Osteocyte (in vitro differentiated cells): ENCODE measurements at regions not wholly inside any gene's neighbourhood (a gene's known extent, or its start where the extent isn't known, plus 50 kb on each side); places are given as distances from the start of the nearest gene placed in this dataset.

Experiments
- DNase-seq: peaks from one replicate; pipeline ENCODE4 v3.0.0; 2021; ENCODE audit warnings: mixed read lengths; ENCODE audit not compliant: unreplicated experiment; ENCODE audit errors: extremely low spot score
- H3K27ac Mint-ChIP-seq: one replicate; pipeline ENCODE4 v1.8.0; 2021; ENCODE audit warnings: mild to moderate bottlenecking, mixed read lengths; ENCODE audit not compliant: unreplicated experiment
- H3K27me3 Mint-ChIP-seq: one replicate; pipeline ENCODE4 v1.8.0; 2021; ENCODE audit warnings: mixed read lengths; ENCODE audit not compliant: unreplicated experiment
- H3K36me3 Mint-ChIP-seq: one replicate; pipeline ENCODE4 v1.8.0; 2021; ENCODE audit warnings: mixed read lengths; ENCODE audit not compliant: unreplicated experiment
- H3K4me1 Mint-ChIP-seq: one replicate; pipeline ENCODE4 v1.8.0; 2021; ENCODE audit warnings: mixed read lengths; ENCODE audit not compliant: unreplicated experiment
- H3K4me3 Mint-ChIP-seq: one replicate; pipeline ENCODE4 v1.8.0; 2021; ENCODE audit warnings: mild to moderate bottlenecking, moderate library complexity, mixed read lengths; ENCODE audit not compliant: unreplicated experiment
- H3K9me3 Mint-ChIP-seq: one replicate; pipeline ENCODE4 v1.8.0; 2021; ENCODE audit warnings: mixed read lengths; ENCODE audit not compliant: unreplicated experiment
- TF ChIP-seq, protein P1 (sequence below): fragments of 200-600 bp; sonication (generic); IDR thresholded peaks from 2 replicates; pipeline ENCODE4 v1.5.0; 2021; ENCODE audit warnings: antibody characterized with exemption, mild to moderate bottlenecking, moderate library complexity

DNA sequence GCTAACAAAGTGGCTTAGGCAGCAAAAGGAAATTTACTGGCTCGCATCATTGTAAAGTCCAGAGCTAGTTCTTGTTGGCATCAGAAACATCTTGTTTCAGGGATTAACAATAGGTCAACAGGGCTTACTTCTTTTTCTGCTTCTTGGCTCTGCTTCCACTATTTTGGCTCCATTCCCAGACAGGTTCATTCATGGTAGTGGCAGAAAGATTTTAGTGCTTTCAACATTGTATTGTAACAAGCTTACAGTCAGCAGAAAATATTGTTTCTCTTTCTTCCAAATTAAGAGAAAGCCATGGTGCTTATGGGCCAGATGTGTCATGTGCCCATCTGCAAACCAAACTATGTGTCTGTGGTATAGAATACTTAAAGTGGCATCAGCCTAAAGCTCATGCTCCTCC, 315.6 kb downstream of the RAB38 start:
- Mint-ChIP-seq H3K27me3 (no peaks in the 10 kb centered on the region), H3K4me3 (no peak overlapping the region), H3K36me3 (no peaks in the 10 kb centered on the region), H3K4me1 (no peaks in the 10 kb centered on the region), H3K27ac (no peak overlapping the region), H3K9me3 (no peaks in the 10 kb centered on the region)
- TF ChIP-seq, protein P1, sequence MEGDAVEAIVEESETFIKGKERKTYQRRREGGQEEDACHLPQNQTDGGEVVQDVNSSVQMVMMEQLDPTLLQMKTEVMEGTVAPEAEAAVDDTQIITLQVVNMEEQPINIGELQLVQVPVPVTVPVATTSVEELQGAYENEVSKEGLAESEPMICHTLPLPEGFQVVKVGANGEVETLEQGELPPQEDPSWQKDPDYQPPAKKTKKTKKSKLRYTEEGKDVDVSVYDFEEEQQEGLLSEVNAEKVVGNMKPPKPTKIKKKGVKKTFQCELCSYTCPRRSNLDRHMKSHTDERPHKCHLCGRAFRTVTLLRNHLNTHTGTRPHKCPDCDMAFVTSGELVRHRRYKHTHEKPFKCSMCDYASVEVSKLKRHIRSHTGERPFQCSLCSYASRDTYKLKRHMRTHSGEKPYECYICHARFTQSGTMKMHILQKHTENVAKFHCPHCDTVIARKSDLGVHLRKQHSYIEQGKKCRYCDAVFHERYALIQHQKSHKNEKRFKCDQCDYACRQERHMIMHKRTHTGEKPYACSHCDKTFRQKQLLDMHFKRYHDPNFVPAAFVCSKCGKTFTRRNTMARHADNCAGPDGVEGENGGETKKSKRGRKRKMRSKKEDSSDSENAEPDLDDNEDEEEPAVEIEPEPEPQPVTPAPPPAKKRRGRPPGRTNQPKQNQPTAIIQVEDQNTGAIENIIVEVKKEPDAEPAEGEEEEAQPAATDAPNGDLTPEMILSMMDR = no peak
- no peak for DNase-seq

DNA sequence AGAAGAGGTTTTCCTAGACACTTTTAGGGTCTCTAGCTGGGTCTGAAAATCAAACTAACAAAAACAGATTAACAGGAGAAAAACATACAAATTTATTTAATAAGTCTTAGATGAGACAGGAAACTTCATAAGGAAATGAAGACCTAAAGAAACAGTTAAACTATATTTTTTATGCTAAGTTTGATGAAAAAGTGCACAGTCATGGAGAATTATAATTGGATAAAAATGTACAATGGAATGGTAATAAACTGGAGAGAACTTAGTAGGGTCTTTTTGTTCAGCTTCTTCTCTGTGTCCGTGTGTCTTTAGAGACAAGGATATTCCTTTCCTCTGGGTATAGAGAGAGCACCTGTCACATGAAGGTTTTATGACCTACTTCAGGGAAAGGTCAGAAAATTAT, 323.4 kb downstream of the RAB38 start:
- H3K27ac Mint-ChIP-seq = no peak overlapping the region
- H3K36me3 Mint-ChIP-seq = no peaks in the 10 kb centered on the region
- TF ChIP-seq, protein P1 = no peak
- DNase-seq = no peak
- no peak overlapping the region for H3K4me3 Mint-ChIP-seq
- no peaks in the 10 kb centered on the region for H3K27me3 Mint-ChIP-seq
- no peaks in the 10 kb centered on the region for H3K9me3 Mint-ChIP-seq
- H3K4me1 Mint-ChIP-seq = no peaks in the 10 kb centered on the region

DNA sequence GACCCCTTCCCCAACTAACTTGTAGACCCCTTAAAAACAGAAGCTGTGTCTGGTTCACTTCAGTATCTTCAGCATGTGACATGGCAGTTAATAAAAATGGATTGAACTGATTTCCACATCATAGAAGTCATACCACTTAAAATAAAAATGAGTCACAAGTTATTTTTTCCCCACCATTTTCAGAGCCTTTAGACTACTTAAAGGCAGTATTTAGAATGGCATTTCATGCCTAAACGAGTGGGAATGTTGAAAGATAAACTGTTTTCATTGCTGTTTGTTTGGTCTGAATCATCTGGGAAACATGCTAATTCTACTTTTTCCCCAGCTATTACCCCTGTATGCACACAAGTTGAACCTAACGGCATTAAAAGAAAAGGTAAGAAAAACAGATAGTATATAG, 324.0 kb downstream of the RAB38 start:
- Mint-ChIP-seq H3K4me3 (no peak overlapping the region), H3K27ac (no peak overlapping the region), H3K27me3 (no peaks in the 10 kb centered on the region), H3K9me3 (no peaks in the 10 kb centered on the region), H3K36me3 (no peaks in the 10 kb centered on the region), H3K4me1 (no peaks in the 10 kb centered on the region)
- DNase-seq = no peak
- TF ChIP-seq, protein P1 = no peak

DNA sequence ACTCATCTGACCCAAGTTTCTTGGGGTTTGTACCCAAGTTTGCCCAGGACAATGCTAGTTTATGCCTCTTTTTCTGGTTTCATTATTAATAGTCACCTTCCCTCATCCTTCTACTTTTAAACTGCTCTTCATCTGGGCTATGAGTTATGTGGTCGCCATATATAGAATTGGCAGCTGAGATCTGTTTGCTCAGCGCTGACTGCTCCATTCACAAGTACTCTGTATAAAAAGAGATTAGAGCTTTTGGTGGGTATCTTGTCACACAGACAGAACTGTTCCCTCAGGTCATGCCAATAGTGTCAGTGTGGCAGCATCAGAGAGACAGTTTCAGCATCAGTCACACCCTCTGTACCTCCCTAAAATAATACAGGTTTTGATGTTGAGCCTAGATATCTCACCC, 326.0 kb downstream of the RAB38 start:
- H3K27ac Mint-ChIP-seq = no peak overlapping the region
- H3K27me3 Mint-ChIP-seq = no peaks in the 10 kb centered on the region
- no peaks in the 10 kb centered on the region for H3K4me1 Mint-ChIP-seq
- no peaks in the 10 kb centered on the region for H3K36me3 Mint-ChIP-seq
- H3K4me3 Mint-ChIP-seq = no peak overlapping the region
- TF ChIP-seq, protein P1 = no peak
- no peak for DNase-seq
- H3K9me3 Mint-ChIP-seq = no peaks in the 10 kb centered on the region

DNA sequence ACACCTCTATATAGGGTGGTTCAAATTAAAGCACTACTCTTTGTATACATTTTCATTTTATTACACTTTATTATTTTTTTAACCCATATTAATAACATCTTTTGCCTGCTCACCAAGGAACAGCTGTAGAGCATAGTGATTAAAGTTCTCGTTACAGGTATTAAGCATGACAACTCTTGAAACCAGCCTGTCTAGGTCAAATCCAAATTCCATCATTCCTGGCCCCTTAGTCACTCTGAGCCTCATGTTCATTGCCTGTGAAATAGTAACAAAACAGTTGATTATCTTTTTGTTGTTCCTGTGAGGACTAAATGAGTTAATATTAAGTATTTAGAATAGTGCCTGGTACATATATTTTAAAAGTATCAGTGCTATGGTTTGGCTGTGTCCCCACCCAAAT, 334.5 kb downstream of the RAB38 start:
- TF ChIP-seq, protein P1 = no peak
- DNase-seq = no peak
- H3K36me3 Mint-ChIP-seq = no peaks in the 10 kb centered on the region
- no peaks in the 10 kb centered on the region for H3K9me3 Mint-ChIP-seq
- no peak overlapping the region for H3K4me3 Mint-ChIP-seq
- H3K27me3 Mint-ChIP-seq = no peaks in the 10 kb centered on the region
- H3K27ac Mint-ChIP-seq = no peak overlapping the region
- H3K4me1 Mint-ChIP-seq = no peaks in the 10 kb centered on the region
